HL-60/S4 treated with retinoic acid at 250 ng/mL for 4 days and 3 days (cell line): ENCODE measurements at regions not wholly inside any gene's neighbourhood (a gene's known extent, or its start where the extent isn't known, plus 50 kb on each side); places are given as distances from the start of the nearest gene placed in this dataset.
"Not testable (repeated sequence)": the region's sequence is repeated elsewhere in the genome, so short reads cannot be mapped to it uniquely, and the experiment has no call there.

ENCODE experiments used
- in situ Hi-C: fragments of 300-500 bp; cut with MboI; formaldehyde crosslinking; loops from 2 replicates; pipeline ENCODE4 v1.7.0; 2022; ENCODE audit warnings: low sequenced_read_pairs

DNA sequence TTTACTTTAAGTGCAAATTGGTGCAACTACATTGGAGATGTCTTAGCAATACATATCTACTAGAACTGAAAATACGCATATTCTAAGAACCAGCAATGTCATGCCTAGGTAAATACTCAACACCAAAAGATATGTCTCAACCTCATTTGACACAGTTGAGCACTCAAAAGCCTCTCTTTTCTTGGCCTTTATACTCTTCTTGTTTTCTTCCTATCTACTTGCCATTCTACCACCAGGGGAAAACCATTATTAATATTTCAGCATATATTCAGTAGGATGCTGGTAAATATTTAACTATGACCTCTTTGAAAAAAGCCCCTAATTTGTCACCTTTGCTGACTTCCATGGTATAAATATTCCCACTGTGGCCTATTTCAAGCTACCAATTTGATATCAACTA, 443.8 kb downstream of the LRRC70 start:
- in situ Hi-C loops: no loop called here

DNA sequence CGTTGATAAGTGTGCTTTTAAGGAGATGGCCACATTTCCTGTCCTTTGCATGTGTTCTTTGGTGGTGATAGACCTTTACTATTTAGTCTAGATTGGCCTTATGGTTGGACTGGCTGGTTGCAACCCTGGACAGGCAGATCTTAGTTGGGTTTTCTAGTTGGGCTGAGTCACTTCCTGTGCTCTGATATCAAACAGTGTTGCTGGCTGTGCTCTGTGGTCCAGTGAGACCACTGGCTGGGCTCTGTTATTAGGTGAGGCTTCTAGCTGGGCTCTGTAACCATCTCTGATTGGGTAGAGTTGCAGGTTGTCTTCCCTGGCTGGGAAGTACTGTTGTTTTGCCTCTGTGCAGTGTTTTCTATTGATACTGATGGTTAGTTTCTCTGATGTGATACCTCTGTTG, 432.5 kb downstream of the LRRC70 start:
- in situ Hi-C loops: no loop called here

DNA sequence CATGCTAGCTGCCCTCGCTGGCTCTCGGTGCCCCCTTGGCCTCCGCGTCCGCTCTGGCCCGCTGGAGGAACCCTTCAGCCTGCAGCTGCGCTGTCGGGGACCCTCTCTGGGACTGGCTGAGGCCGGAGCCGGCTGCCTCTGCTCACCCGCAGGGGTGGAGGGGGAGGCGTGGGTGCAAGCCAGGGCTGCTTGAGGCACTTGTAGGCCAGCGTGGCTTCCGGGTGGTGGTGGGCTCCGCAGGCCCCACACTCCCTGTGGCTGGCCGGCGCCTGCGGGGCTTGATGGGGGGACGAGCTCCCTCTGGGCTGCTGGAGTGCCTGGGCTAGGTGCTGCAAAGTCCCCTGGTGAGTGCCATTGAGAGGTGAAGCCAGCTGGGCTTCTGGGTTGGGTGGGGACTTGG, 429.6 kb downstream of the LRRC70 start:
- in situ Hi-C loops: no loop called here

DNA sequence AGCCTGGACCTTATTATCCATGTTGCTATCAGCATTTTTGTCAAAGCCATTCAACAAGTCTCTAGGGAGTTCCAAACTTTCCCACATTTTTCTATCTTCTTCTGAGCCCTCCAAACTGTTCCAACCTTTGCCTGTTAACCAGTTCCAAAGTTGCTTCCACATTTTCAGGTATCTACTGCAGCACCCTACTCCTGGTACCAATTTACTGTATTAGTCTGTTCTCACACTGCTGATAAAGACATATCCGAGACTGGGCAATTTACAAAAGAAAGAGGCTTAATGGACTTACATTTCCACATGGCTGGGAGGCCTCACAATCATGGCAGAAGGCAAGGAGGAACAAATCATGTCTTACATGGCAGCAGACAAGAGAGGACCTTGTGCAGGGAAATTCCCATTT, 416.2 kb downstream of the LRRC70 start:
- in situ Hi-C loops: not testable (repeated sequence)

DNA sequence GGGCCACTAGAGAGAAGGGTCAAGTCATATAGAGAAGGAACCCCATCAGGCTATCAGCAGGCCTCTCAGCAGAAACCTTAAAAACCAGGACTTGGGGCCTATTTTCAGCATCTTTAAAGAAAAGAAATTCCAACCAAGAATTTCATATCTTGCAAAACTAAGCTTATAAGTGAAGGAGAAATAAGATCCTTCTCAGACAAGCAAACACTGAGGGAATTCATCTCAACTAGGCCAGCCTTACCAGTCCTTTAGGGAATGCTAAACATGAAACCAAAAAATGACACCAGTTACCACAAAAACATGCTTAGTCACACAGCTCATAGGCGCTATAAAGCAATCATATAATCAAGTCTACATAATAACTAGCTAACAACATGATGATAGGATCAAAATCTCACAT, 407.1 kb downstream of the LRRC70 start:
- in situ Hi-C loops: no loop called here

DNA sequence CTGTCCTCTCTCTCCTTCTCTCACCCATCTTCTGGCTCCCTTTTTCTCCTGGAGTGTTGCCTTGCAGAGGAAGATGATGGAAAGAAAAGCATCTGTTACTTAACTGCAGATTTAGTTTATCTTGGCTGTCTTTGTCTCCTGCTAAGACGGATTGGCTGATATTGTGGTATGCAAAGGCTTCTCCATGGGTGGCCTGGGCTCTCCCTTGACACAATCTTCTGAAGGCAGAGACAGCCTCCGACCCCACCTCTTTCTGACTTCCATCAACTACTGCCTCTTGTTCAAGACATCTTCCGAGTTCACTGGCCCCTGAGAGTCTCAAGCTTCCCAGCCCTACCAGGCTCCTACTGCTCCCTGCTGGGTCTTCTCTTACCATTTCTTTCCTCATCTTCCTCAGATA, 403.7 kb downstream of the LRRC70 start:
- in situ Hi-C loops: no loop called here

DNA sequence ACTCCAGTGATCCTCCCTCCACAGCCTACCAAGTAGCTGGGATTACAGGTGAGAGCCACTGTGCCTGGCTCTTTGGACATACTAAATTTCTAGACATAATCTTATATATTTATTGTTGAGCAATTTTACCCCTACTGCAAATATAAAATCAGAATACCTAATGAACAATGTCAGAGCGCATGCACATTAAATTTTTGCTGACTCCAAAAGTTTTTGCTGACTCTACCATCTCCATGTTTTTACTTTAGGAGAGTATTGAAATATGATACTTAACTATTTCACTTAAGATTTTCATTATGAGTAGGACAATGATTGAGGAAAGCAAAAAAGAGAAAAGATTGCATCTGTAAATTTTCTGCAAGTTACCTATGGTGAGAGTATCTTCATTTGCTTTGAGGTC, 402.3 kb downstream of the LRRC70 start:
- in situ Hi-C loops: no loop called here

DNA sequence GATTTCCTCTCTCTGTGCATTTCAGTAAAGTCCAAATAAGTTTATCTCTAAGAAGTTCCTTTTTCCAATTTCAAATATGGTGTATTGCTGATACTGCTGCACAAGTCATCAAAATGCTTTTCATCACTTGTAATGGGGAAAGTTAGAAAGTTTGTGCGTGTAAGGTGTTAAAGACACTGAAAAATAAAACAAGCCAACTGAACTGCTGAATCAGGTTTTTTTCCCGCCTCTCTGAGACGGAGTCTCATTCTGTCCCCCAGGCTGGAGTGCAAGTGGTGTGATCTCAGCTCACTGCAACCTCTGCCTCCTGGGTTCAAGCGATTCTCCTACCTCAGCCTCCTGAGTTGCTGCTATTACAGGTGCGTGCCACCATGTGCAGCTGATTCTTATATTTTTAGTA, 400.9 kb downstream of the LRRC70 start:
- in situ Hi-C loops: no loop called here

DNA sequence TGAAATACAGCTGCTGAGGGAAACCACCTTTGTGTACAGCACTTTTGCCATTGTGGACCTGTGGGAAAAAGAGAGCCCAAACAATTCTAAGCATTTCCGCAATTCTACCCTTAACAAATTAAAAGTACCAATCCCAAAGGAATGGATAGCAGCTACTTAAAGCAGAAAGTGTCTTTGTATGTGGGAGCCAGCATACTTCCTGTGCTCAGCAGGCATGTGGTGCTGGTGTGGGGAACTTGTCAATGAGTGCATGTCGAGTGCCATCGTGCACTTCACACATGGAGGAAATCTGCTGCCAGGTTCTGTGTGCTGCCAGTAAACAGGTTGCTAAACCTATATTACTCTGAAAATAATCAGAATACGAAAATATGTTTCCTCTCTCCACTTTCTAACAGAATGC, 399.0 kb downstream of the LRRC70 start:
- in situ Hi-C loops: no loop called here

DNA sequence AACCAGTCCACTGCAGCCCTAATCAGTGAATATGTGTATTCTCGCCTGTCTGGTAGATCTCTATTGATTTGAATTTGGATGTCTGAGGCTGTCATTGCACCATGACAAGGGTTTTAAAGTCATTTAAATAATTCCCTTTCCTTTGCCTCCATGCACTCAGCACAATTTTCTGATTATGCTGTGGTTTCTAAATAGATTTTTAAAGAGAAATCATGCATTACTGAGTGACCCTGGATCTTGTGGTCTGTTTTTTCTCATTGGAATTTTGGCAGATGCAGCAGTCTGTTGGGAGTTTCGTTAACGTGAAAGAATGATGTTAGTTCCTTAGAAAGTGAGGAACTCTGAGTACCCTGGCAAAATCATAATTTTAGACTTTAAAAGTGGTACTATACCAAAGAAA, 396.0 kb downstream of the LRRC70 start:
- in situ Hi-C loops: no loop called here

DNA sequence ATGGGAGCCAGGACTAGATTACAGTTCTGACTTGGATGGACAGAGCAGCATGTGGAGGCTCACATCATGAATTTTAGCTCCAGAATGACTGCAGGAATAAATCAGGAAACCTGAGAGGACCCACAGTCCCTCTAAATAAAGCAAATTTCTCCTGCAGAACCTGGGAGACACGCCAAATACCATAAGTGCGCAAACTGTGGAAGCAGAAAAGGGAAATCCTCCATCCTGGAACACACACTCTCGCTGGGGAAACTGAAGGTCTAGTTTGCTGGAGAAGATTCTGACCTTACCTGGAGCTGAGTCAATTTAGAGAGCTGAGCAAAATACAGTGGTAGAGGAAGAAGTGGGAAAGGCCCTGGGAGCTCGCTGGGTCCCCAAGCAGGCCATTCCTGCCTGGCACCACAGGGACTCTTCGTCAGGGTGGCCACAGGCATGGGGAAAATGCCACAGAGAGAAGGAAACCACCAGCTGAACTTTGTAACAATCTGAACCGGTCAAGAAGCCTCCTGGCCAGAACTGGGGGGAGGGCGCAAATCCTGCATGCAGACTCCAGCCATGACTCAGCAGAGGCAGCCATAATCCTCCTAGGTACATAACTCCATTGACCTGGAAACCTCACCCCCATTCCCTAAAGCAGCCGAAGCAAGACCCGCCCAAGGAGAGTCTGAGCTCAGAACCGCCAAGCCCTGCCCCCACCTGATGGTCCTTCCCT, 390.9 kb downstream of the LRRC70 start:
- in situ Hi-C loops: no loop called here

DNA sequence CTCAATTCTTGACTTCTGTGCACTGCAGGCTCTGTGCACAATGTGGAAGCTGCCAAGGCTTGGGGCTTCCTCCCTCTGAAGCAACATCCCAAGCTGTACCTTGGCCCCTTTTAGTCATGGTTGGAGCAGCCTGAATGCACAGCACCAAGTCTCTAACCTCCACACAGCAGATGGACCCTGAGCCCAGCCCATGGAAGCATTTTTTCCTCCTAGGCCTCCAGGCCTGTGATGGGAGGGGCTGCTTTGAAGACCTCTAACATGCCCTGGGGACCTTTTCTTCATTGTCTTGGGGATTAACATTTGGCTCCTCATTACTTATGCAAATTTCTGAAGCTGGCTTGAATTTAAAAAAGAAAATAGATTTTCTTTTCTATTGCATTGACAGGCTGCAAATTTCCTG, 385.8 kb downstream of the LRRC70 start:
- in situ Hi-C loops: no loop called here

DNA sequence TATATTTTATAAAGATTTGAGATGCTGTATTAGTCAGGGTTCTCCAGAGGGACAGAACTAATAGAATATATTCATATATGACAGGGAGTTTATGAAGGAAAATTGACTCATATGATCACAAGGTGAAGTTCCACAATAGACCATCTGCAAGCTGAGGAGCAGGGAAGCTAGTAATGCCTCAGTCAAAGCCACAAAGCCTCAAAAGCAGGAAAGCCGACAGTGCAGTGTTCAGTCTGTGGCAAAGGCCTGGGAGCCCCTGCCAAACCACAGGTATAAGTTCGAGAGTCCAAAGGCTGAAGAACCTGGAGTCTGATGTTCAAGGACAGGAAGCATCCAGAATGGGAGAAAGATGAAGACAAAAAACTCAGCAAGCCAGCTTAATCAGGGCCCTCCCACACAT, 382.2 kb downstream of the LRRC70 start:
- in situ Hi-C loops: no loop called here

DNA sequence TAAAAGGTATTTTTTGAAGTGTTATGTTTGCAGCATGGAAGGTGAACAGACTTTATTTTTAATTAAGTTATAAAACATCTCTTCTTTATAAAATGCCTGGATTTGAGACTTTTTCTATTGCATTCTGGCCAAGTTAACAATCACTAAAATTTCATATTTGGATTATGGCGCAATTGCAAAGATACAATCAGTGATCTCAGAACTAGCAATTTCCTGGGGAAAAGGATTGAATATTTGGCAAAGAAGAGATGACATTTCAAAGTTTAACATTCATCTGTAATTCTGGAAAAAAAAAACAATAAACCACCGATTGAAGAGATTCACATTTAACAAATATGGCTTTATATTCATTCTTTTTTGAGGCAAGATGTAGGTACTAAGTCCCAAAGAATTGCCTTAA, 378.0 kb downstream of the LRRC70 start:
- in situ Hi-C loops: no loop called here

DNA sequence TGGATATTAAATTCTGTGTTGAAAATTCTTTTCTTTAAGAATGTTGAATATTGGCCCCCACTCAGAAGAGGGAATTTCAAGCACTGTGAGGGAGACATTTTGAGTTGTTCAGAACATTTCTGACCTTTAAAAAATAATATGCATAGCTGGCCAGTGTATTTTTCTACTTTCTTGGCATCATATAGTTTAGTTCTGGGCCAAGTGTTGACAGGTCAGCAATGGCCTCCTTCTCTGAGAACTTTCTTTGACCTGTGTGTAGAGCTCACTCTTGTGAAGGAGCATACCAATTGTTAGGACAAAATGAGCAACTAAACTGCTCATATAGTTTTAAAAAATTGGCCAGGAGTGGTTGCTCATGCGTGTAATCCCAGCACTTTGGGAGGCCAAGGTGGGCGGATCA, 376.0 kb downstream of the LRRC70 start:
- in situ Hi-C loops: no loop called here

DNA sequence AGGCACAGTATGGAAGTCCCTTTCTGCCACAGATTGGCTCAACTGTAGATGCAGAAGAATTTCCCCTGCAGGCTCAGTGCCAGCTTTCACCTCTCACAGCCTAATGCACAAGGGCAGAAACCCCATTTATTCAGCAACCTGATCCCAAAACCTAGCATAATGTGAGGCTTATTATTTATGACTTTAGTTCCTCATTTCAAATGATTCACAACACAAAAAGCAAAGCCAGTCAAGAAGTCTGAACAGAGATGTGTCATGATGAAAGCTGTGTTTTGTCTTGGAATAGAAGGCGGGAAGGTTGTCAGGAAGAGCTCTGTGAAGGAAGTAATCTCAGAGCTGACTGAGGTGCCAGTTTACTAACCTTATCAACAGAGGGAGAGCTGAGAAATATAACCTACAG, 369.7 kb downstream of the LRRC70 start:
- in situ Hi-C loops: no loop called here

DNA sequence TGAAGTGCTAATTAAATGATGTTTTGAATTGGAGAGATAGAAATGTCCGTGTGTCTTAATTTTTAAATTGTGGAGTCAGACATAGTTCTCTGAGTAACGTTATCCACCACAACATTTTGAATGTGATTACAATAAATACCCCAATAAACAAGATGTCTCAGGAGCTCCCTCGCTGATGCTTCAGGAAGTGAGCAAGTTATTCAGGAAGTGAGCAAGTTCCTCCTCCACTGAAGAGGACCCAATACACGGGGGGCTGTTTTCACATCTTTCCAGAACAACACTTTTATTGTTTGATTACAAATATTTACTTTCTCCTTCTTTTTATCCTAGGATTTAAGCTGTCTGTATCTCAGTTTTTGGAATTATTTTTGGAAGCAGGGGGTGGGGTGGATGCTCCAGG, 363.8 kb downstream of the LRRC70 start:
- in situ Hi-C loops: no loop called here

DNA sequence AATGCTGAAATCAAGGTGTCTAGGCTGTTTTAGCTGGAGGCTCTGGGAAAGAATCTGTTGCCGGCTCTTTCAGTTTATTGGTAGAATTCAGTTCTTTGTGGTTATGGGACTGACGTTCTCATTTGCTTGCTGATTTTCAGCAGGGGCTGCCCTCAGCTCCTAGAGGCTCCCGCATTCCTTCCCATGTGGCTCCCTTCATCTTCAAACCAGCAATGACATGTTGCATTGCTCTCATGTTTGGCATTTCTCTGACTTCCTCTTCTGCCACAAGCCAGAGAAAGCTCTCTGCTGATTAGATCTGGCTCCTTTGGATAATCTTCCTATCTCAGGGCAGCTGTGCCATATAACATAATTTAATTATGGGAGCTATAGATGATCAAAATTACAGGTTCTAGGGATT, 360.3 kb downstream of the LRRC70 start:
- in situ Hi-C loops: no loop called here

DNA sequence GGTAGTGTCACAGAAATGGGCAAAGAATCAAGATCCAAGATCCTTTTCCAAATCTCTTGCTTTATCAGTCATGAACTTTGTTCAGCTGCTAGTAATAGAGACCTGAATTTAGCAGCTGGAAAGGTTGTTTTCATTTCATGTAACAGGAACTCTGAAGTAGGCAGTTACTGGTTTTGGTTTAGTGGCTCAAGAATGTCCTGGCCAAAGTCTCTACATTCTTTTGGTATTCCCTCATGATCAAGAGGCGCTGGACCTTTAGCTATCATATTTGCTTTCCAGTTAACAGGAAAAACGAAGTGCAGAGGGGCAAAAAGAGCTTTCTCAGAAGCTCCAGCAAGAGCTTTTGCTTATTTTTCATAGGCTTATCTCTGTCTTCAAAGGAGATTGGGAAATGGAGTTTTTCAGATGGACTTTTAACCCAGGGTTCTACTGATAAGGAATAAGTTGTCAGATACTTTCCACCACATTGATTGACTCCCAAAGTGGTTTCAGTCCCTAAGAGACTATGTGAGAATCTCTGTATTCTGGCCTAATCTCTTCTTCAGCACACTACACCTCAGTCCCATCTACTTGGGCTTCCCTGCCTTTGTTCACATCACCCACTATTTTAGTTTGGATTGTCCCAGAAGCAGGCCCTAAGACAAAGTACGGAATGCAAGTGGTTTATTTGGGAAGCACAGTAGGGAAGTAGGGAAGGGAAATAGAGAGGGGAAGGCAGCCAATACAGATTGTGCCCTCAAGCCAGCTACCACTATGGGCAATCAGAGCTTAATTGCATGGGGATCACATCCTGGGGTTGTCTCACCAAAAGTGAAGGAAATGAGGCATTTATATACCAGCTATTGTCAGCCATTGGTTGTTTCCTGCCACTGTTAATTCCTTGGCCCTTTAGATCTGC, 359.3 kb downstream of the LRRC70 start:
- in situ Hi-C loops: no loop called here

DNA sequence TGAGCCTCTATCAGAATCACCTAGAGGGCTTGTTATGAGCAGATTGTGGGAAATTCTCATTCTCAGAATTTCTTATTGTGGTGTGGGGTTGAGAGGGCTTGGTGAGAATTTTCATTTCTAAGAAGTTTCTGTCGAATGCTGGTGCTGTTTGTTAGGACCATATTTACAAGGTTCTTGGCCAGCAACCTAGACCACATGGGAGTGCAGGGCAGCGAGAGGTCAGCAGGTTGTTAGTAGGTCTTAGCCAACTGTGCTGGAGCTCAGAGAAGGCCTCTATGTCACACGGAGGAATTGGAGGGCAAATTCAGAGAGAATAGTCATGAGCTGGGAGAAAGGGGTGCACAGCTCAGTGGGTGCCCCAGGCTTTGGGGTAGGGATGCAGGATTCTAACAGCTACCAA, 357.0 kb downstream of the LRRC70 start:
- in situ Hi-C loops: no loop called here

DNA sequence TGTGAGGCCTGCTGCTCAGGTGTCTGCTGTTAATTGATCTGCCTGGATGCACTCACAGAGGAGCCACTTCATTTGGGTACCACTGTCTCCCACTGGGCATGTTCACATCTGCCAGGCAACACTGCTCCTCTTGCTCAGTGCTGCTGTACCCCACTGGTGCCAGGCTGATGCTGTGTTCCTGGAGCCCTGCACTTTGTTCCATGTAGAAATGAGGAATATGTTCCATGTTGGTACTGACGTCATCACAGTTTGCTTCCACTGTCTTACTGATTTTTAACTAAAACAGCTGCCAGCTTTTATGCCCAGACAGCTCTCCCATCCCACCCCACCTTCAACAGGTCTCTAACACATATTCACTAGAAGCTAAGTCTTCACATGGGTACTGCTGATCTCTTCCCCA, 355.7 kb downstream of the LRRC70 start:
- in situ Hi-C loops: no loop called here

DNA sequence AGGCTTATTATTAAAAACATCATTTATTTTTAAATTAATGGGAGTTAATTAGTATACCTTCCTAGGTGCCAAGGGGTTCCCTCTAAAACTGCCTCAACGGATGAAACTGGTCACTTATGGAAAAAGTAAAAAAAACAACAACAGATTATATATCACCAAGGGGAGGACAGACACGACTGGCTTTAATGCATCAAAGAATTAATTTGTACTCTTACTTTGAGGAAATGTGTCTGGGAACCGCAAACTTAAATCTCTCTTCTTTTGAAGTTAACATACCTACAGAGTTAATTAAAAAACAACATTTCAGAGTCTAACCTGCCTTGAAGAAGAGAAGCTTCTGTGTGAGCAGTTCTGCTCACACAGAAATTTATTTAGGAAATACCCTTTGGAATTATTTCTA, 354.6 kb downstream of the LRRC70 start:
- in situ Hi-C loops: no loop called here
